ENCODE measurements at regions not wholly inside any gene's neighbourhood (a gene's known extent, or its start where the extent isn't known, plus 50 kb on each side); places are given as distances from the start of the nearest gene placed in this dataset.
"Not testable (repeated sequence)": the region's sequence is repeated elsewhere in the genome, so short reads cannot be mapped to it uniquely, and the experiment has no call there.

DNA sequence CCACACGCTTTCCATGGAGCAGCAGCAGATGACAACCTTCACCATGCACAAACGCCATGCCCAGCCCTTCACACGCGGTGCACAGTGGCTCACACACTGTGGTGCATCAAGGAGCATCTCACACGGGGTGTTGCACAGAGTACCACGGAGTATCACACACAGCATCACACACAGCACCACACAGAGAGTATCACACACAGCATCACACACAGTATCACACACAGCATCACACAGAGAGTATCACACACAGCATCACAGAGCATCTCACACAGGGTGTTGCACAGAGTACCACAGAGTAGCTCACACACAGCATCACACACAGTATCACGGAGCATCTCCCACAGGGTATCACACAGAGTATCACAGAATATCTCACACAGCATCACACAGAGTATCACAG lies 122.2 kb upstream of the RAB4A start:
- no peak overlapping the region for H3K27ac ChIP-seq
- peaks cover 10 to 34% (median 20%) of the 10 kb centered on the region in 10 experiments; a peak in 16 of 20 replicates for H3K4me1 ChIP-seq
- H4K20me1 ChIP-seq, result no peaks in the 10 kb centered on the region
- no peak for TF ChIP-seq Cebpa-rat (IDR thresholded peaks at IDR 0.05)
- H3K9me3 ChIP-seq (replicated peaks in 1 of 11), result peaks cover 0 to 6% (median 0%) of the 10 kb centered on the region in 11 experiments; a peak in 3 of 22 replicates
- H3K4me3 ChIP-seq, result no peak overlapping the region
- peaks cover 0 to 18% (median 0%) of the 10 kb centered on the region in 11 experiments; a peak in 6 of 22 replicates for H3K27me3 ChIP-seq
- H3K9ac ChIP-seq, result no peak overlapping the region
- no peaks in the 10 kb centered on the region for H3K36me3 ChIP-seq
- no peak overlapping the region for H3K4me2 ChIP-seq

DNA sequence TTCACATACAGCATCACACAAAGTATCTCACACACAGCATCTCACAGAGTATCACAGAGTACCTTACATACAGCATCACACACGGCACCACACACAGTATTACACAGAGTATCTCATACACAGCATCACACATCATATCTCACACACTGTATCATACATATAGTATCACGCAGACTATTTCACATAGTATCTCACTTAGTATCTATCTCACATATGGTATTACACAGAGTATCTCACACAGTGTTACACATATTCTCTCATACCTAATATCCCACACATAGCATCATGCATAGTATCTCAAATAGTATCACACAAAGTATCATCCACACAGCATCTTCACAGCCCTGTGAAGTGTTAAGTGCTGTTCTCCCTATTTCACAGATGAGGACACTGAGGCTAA lies 121.5 kb upstream of the RAB4A start:
- no peaks in the 10 kb centered on the region for H3K36me3 ChIP-seq
- no peak overlapping the region for H3K27ac ChIP-seq
- H3K9me3 ChIP-seq (replicated peaks in 1 of 11), result peaks cover 0 to 6% (median 0%) of the 10 kb centered on the region in 11 experiments; a peak in 3 of 22 replicates
- H3K27me3 ChIP-seq, result peaks cover 0 to 18% (median 0%) of the 10 kb centered on the region in 11 experiments; a peak in 6 of 22 replicates
- no peak overlapping the region for H3K4me3 ChIP-seq
- H4K20me1 ChIP-seq, result no peaks in the 10 kb centered on the region
- TF ChIP-seq Cebpa-rat (IDR thresholded peaks at IDR 0.05), result no peak
- H3K4me1 ChIP-seq, result peaks cover 11 to 40% (median 22%) of the 10 kb centered on the region in 10 experiments
- no peak overlapping the region for H3K4me2 ChIP-seq
- no peak overlapping the region for H3K9ac ChIP-seq

DNA sequence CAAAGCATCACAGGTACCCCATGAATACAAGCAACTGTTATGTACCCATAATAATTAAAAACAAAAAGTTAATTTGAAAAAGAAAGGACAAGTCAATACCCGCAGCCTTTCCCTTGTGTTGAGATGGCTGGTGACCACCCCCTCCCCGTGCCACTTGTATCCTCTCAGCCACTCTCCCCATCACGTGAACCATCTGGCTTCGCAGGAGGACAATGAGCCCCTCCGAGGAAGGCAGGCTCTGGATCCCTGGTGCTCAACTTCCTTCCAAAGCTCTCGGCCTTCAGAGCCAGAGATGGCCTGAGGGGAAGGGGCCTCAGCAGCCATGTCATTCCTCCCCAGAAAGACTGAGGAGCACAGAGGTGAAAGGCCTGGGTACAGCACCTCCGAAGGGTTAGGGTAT lies 120.4 kb upstream of the RAB4A start:
- Histone ChIP-seq H3K27ac (no peak overlapping the region), H3K36me3 (no peaks in the 10 kb centered on the region), H4K20me1 (no peaks in the 10 kb centered on the region), H3K4me2 (no peak overlapping the region), H3K27me3 (peaks cover 0 to 18% (median 0%) of the 10 kb centered on the region in 11 experiments; a peak in 6 of 22 replicates), H3K9me3 (replicated peaks in 1 of 11) (peaks cover 0 to 6% (median 0%) of the 10 kb centered on the region in 11 experiments; a peak in 3 of 22 replicates), H3K4me1 (peaks cover 22 to 51% (median 32%) of the 10 kb centered on the region in 10 experiments), H3K4me3 (no peak overlapping the region), H3K9ac (no peak overlapping the region)
- TF ChIP-seq Cebpa-rat (IDR thresholded peaks at IDR 0.05), result no peak

DNA sequence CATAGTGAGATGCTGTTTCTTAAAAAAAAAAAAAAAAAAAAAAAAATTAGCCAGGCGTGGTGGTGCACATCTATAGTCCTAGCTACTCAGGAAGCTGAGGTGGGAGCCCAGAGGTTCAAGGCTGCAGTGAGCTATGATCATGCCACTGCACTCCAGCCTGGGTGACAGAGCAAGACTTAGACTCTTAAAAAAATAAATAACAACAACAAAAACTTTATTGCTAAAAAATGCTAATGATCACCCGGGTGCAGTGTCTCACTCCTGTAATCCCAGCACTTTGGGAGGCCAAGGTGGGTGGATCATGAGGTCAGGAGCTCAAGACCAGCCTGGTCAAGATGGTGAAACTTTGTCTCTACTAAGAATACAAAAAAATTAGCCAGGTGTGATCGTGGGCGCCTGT lies 119.5 kb upstream of the RAB4A start:
- H3K9me3 ChIP-seq (replicated peaks in 1 of 11); H3K9ac ChIP-seq; H3K4me3 ChIP-seq; H3K27ac ChIP-seq; H3K36me3 ChIP-seq; H4K20me1 ChIP-seq: not testable (repeated sequence)
- Histone ChIP-seq H3K27me3 (peaks cover 0 to 18% (median 0%) of the 10 kb centered on the region in 11 experiments; a peak in 6 of 22 replicates), H3K4me2 (peak overlapping the region in 1 of 11 experiments; percentile 32; a peak in 2 of 22 replicates), H3K4me1 (peaks cover 31 to 58% (median 39%) of the 10 kb centered on the region in 10 experiments)

DNA sequence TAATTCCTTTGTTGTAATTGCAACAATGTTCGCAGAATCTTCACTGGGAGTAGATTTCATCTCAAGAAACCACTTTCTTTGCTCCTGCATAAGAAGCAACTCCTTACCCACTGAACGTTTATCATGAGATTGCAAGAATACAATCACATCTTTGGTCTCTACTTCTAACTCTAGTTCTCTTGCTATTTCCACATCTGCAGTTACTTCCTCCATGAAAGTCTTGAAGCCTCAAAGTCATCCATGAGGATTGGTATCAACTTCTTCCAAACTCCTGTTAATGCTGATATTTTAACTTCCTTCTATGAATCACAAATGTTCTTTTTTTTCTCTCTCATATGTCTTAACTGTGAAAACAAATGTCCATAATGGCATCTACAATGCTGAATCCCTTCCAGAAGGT lies 118.6 kb upstream of the RAB4A start:
- no peaks in the 10 kb centered on the region for H3K36me3 ChIP-seq
- H3K9ac ChIP-seq, result no peak overlapping the region
- H3K4me3 ChIP-seq, result no peak overlapping the region
- peaks cover 0 to 14% (median 0%) of the 10 kb centered on the region in 11 experiments; a peak in 5 of 22 replicates for H3K27me3 ChIP-seq
- no peak for TF ChIP-seq Cebpa-rat (IDR thresholded peaks at IDR 0.05)
- no peak overlapping the region for H3K27ac ChIP-seq
- H3K9me3 ChIP-seq (replicated peaks in 1 of 11), result peaks cover 0 to 6% (median 0%) of the 10 kb centered on the region in 11 experiments; a peak in 3 of 22 replicates
- H3K4me1 ChIP-seq, result peaks cover 23 to 59% (median 34%) of the 10 kb centered on the region in 10 experiments
- H4K20me1 ChIP-seq, result no peaks in the 10 kb centered on the region
- peak overlapping the region in 3 of 11 experiments; percentile 6 to 50 (median 32); a peak in 4 of 22 replicates for H3K4me2 ChIP-seq

DNA sequence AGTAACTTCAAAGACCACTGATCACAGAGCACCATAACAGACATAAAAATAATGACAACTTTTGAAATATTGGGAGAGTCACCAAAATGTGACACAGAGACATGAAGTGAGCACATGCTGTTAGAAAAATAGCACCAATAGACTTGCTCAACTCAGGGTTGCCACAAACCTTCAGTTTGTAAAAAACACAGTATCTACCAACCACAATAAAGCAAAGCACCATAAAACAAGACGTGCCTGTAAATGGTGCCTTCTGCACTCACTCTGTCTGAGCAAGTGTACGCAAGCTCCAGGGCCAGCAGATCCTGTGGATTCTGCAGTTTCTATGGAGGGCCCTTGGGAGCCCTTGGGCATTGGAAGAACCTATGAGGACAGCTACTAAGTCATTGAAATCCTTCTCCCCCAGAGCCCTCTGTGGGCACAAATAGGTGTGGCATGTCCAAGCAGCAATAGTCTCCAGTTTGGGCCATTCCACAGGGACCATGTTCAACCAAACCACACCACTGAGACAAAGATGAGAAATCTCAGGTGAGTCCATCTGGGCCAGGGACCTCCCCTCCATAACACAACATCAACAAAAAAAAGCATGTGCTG lies 116.9 kb upstream of the RAB4A start:
- no peak overlapping the region for H3K27ac ChIP-seq
- H3K4me2 ChIP-seq, result peak overlapping the region; percentile 58 to 89 (median 81); a peak in 19 of 22 replicates
- H3K9ac ChIP-seq, result no peak overlapping the region
- TF ChIP-seq Cebpa-rat (IDR thresholded peaks at IDR 0.05), result no peak
- H3K4me3 ChIP-seq, result no peak overlapping the region
- H3K9me3 ChIP-seq (replicated peaks in 1 of 11), result peaks cover 0 to 6% (median 0%) of the 10 kb centered on the region in 11 experiments; a peak in 3 of 22 replicates
- H3K27me3 ChIP-seq, result no peaks in the 10 kb centered on the region
- no peaks in the 10 kb centered on the region for H4K20me1 ChIP-seq
- H3K4me1 ChIP-seq, result peaks cover 24 to 73% (median 40%) of the 10 kb centered on the region in 10 experiments
- no peaks in the 10 kb centered on the region for H3K36me3 ChIP-seq

DNA sequence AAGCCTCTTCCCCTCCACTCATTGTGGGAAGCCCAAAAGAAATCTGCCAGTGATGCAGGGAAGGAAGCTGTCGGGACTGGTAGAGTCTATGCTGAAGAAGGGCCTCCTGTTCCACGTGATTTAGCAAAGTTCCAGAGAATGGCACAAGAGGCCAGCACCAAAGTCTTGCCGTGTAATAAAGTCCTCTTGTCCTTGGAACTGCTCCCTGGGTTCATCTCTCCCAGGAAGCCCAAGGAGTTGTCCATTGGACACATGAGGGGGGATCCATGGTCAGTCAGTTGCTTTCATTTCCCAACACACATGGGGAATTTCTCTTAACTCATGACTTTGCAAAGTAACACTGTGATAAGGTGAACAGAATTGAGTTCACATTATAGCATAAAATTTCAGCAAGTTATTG lies 116.1 kb upstream of the RAB4A start:
- Histone ChIP-seq H3K4me1 (peaks cover 24 to 80% (median 43%) of the 10 kb centered on the region in 10 experiments), H3K36me3 (no peaks in the 10 kb centered on the region), H3K9me3 (replicated peaks in 1 of 11) (peaks cover 0 to 6% (median 0%) of the 10 kb centered on the region in 11 experiments; a peak in 3 of 22 replicates), H3K27ac (peak overlapping the region in 3 of 11 experiments; percentile 10 to 48 (median 34); a peak in 5 of 22 replicates), H3K4me3 (0 out of 20 replicates have a peak overlapping the region, but pooled peaks of 1 of the 10 experiments have one; percentile 4), H3K4me2 (peak overlapping the region; percentile 58 to 89 (median 81)), H4K20me1 (no peaks in the 10 kb centered on the region), H3K27me3 (no peaks in the 10 kb centered on the region), H3K9ac (no peak overlapping the region)
- TF ChIP-seq Cebpa-rat (IDR thresholded peaks at IDR 0.05), result no peak

DNA sequence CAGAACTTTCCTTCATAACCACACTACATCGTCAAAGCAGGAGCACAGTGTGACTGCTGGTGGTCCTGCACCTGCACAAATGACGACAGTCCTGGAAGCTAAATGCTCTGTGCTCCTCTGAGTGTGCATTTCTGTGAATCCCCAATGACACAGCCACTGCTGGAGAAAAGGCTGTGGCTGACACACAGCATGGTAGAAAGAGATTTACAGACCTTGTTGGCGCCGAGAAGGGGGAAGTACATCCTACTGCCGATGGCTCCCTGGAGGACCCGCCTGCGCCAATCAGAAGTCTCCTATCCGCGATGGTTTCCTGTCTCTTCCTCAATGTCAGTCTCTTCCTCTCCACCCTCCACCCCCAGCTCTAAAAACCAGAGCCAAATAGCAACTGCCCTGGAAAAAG lies 115.4 kb upstream of the RAB4A start:
- Histone ChIP-seq H4K20me1 (no peaks in the 10 kb centered on the region), H3K27ac (peak overlapping the region in 7 of 11 experiments; percentile 15 to 52 (median 34); a peak in 10 of 22 replicates), H3K4me3 (peak overlapping the region in 3 of 10 experiments; percentile 4 to 39 (median 7); a peak in 3 of 20 replicates), H3K9me3 (replicated peaks in 1 of 11) (peaks cover 0 to 6% (median 0%) of the 10 kb centered on the region in 11 experiments; a peak in 3 of 22 replicates), H3K4me1 (peaks cover 24 to 87% (median 43%) of the 10 kb centered on the region in 10 experiments), H3K27me3 (no peaks in the 10 kb centered on the region), H3K36me3 (no peaks in the 10 kb centered on the region), H3K4me2 (peak overlapping the region; percentile 58 to 89 (median 81)), H3K9ac (peak overlapping the region in 3 of 11 experiments; percentile 12 to 32 (median 29); a peak in 2 of 22 replicates)
- TF ChIP-seq Cebpa-rat (IDR thresholded peaks at IDR 0.05), result no peak

DNA sequence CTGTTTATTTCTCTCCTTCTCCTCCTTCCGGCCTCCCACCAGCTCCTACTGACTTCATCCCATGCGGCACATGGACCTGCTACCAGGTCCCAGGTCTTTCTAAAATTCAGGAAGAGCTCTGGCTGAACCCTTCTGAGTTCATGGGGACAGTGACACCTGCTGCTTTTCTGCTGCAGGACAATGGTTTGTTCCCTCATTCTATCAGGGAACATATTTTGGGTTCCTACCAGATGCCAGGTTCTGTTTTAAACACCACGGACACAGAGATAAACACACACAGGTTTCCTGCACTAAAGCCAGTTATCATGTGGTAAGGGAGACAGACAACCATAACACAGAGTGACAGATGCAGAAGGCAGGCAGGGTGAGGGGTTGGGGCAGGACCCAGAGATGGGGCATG lies 114.0 kb upstream of the RAB4A start:
- Histone ChIP-seq H3K4me3 (no peak overlapping the region), H3K36me3 (no peaks in the 10 kb centered on the region), H3K27me3 (no peaks in the 10 kb centered on the region), H3K27ac (peak overlapping the region in 3 of 11 experiments; percentile 65 to 77 (median 73); a peak in 6 of 22 replicates), H3K9me3 (replicated peaks in 1 of 11) (peaks cover 0 to 6% (median 0%) of the 10 kb centered on the region in 11 experiments; a peak in 3 of 22 replicates), H3K4me2 (peak overlapping the region in 6 of 11 experiments; percentile 75 to 89 (median 87); a peak in 10 of 22 replicates), H3K4me1 (peaks cover 24 to 90% (median 46%) of the 10 kb centered on the region in 10 experiments), H4K20me1 (no peaks in the 10 kb centered on the region), H3K9ac (peak overlapping the region in 3 of 11 experiments; percentile 57 to 58 (median 58); a peak in 3 of 22 replicates)
- TF ChIP-seq Cebpa-rat (IDR thresholded peaks at IDR 0.05), result no peak
